ENCODE measurements at regions not wholly inside any gene's neighbourhood (a gene's known extent, or its start where the extent isn't known, plus 50 kb on each side); places are given as distances from the start of the nearest gene placed in this dataset.
A peak's percentile ranks its signal among the peaks of the same experiment; 100 is the strongest.
"Not testable (repeated sequence)": the region's sequence is repeated elsewhere in the genome, so short reads cannot be mapped to it uniquely, and the experiment has no call there.

DNA sequence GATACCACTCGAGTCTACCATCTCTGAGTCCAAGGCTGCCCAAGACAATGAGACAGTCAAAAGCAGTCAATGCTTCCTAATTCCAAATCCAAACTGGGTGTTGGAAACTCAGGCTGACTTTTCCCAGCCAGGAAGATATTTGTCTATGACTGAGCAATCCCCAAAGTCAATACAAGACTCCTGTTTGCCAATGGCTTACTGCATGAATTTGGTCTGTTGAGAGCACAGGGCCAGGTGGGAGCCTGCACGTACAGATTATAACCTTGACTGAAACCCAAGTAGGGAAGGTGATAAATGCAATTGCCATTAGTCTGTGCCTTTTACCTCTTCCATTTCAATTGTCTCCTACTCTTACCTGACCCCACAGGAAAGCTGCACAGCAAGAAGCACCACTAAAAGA lies 72.6 kb upstream of the PPARGC1A start:
- no peaks in the 10 kb centered on the region for H3K36me3 Mint-ChIP-seq
- no peaks in the 10 kb centered on the region for H3K4me1 Mint-ChIP-seq
- no peak overlapping the region for H3K4me3 Mint-ChIP-seq
- H3K27ac Mint-ChIP-seq, result no peak overlapping the region
- peaks cover 0 to 11% (median 0%) of the 10 kb centered on the region in 7 donors for H3K9me3 Mint-ChIP-seq
- DNase-seq (no peak), ATAC-seq (ENCODE audit: low read depth in 2 of 2) (no peak)
- no peaks in the 10 kb centered on the region for H3K27me3 Mint-ChIP-seq

DNA sequence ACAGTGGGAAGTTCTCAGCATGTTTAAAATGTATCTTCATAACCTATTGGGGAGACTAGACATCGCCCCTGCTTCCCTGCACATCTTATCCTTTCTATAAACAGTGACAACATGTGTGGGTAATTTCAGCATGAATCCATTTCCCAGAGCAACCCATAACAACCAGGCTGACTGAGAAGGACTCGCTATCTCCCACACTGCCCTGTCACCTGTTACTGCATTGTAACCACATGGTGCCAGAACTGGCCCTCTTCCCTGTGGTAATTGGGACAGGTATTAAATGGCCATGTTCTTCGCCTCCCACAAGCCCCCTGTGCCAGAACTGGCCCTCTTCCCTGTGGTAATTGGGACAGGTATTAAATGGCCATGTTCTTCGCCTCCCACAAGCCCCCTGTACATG lies 71.5 kb upstream of the PPARGC1A start:
- not testable (repeated sequence) for H3K27ac Mint-ChIP-seq, DNase-seq

DNA sequence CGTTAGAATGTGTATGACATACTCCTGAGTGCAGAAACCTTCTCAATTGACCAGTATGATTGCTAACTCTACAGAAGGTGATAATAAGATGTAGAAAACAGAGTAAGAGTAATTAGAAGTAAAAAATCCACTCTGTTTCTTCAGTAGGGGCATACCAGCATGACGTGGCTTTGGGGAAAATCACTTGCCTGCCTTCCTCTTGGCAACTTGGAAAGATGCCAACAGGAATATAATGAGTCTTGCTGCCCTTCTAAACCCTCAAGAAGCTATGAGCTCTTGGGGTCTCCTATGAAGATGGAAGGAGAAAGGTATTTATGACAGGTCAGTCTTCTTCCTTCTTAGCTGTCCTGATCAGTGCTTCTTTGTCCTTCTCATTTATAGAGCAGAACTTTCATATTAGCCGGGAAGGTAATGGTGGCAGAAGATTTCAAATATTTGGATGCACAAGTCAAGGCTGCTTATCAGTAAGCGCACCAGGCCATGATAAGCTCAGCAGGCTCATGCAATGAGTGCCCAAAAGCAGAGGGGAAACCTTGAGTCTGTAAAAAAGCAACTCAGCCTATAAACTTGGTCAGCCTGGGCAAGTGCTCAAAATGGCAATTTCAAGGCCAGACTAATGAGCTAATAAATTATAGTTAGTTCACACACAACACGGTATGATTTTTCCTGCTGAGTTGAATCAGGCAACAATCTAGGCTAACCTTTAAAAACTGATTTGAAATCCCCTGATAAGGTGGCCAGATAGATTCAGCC lies 69.7 kb upstream of the PPARGC1A start:
- Mint-ChIP-seq H3K4me1 (no peaks in the 10 kb centered on the region), H3K9me3 (peaks cover 0 to 11% (median 4%) of the 10 kb centered on the region in 7 donors), H3K4me3 (no peak overlapping the region), H3K27me3 (no peaks in the 10 kb centered on the region), H3K36me3 (no peaks in the 10 kb centered on the region), H3K27ac (no peak overlapping the region)
- no peak for DNase-seq
- no peak for ATAC-seq (ENCODE audit: low read depth in 2 of 2)

More for the DNA sequence above, 71.5 kb upstream of the PPARGC1A start:
- not testable (repeated sequence) for H3K27me3 Mint-ChIP-seq; H3K4me1 Mint-ChIP-seq; H3K4me3 Mint-ChIP-seq; ATAC-seq (ENCODE audit: low read depth in 2 of 2); H3K36me3 Mint-ChIP-seq
- peaks cover 0 to 11% (median 4%) of the 10 kb centered on the region in 7 donors for H3K9me3 Mint-ChIP-seq

DNA sequence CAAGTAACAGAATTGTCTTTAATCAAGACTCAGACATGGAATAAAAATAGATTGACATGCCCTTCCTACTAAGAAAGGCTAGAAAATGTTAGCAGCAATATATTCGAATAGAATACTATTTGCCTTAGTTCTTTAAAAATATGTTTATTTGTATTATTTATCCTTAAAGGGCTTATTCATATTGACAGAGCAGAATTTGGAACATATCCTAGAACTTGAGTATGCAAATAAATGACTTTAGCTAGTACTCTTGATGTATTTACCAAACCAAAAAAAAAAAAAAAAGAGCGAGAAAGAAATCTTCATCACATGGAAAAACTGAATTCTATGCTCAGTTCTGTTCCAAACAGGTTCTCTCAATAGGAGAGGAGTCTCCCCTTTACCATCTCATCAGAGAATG lies 68.9 kb upstream of the PPARGC1A start:
- H3K4me1 Mint-ChIP-seq, result no peaks in the 10 kb centered on the region
- DNase-seq, result no peak
- no peak overlapping the region for H3K4me3 Mint-ChIP-seq
- no peaks in the 10 kb centered on the region for H3K36me3 Mint-ChIP-seq
- peaks cover 0 to 10% (median 3%) of the 10 kb centered on the region in 7 donors for H3K9me3 Mint-ChIP-seq
- no peak overlapping the region for H3K27ac Mint-ChIP-seq
- ATAC-seq (ENCODE audit: low read depth in 2 of 2), result no peak
- H3K27me3 Mint-ChIP-seq, result no peaks in the 10 kb centered on the region

DNA sequence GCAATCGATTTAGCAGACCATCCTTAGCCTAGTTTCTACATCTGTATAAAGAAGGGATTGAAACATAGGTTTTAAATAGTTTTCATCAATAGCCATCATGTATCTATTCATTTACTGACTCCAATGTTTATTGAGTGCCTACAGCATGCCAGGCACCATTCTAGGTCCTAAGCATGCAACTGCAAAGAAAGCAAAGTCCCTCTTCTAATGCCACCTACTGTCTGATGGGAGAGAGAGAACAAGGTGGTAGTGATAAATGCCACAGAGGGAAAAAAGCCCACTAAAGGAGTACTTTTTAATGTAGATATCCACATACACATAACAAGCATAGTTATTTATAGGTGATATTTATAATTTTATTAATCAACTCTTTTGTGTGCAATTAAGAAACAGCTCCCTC lies 67.6 kb upstream of the PPARGC1A start:
- ATAC-seq (ENCODE audit: low read depth in 2 of 2) (no peak), DNase-seq (no peak)
- no peaks in the 10 kb centered on the region for H3K4me1 Mint-ChIP-seq
- no peak overlapping the region for H3K27ac Mint-ChIP-seq
- H3K36me3 Mint-ChIP-seq, result no peaks in the 10 kb centered on the region
- H3K9me3 Mint-ChIP-seq, result peaks cover 0 to 4% (median 3%) of the 10 kb centered on the region in 7 donors
- no peak overlapping the region for H3K4me3 Mint-ChIP-seq
- H3K27me3 Mint-ChIP-seq, result no peaks in the 10 kb centered on the region

DNA sequence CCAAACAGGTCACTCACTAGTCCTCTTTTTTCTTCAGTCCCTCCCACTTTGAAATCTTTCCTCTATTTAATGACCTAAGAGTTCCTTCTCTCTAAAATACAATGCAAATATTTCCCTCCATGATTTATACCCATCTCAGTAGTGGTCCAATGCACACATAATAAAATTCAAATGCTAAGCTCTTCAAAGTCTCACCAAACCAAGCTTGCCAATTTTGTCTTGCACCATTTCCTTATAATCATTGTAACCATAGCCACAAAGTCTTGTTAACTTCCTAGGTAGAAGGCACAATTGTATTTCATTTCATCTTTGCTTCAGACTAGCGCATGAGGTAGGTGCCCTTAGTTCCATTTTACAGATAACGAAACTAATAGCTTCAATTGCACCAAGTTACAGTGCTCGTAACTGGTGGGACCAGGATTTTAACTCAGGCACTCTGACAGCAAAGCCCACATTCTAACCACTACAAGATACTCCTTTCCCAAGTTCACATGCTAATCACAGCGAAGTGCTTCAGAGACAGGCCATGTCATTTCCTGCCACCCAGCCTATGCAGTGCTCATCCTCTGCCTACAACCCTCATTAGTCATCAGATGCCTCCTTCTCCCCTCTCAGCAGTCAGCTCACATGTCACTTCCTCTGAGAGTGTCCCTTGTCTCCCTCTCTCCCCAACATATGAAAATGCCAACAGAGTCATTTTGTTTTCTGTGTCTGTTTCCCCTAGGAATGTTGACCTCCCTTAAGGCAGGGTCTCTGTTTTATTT lies 66.9 kb upstream of the PPARGC1A start:
- no peak overlapping the region for H3K27ac Mint-ChIP-seq
- no peaks in the 10 kb centered on the region for H3K36me3 Mint-ChIP-seq
- H3K4me1 Mint-ChIP-seq, result no peaks in the 10 kb centered on the region
- H3K9me3 Mint-ChIP-seq, result peaks cover 0 to 10% (median 4%) of the 10 kb centered on the region in 7 donors
- ATAC-seq (ENCODE audit: low read depth in 2 of 2) (no peak), DNase-seq (no peak)
- no peaks in the 10 kb centered on the region for H3K27me3 Mint-ChIP-seq
- H3K4me3 Mint-ChIP-seq, result peak overlapping the region in 1 of 8 donors; percentile 24

DNA sequence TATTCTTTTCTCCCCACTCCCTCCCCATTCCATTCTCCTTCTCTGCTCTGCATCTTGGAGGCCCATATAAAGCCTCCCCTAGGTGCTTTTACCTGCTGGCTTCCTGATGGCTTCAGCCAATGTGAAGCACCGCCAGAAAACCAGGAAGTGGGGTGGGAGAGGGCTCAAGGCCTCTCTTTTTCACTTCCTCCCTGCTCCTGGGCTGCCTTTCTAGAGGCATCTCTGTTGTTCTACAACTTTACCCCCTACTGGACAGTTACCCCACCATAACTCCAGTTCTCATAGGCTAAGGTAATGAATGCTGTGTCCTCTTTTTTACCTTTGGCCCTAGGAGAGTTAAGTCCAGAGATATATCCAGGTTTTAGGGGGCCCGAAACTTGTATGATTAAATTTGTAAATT lies 62.4 kb upstream of the PPARGC1A start:
- no peaks in the 10 kb centered on the region for H3K4me1 Mint-ChIP-seq
- no peak overlapping the region for H3K27ac Mint-ChIP-seq
- H3K36me3 Mint-ChIP-seq, result no peaks in the 10 kb centered on the region
- peaks cover 0 to 13% (median 4%) of the 10 kb centered on the region in 7 donors for H3K9me3 Mint-ChIP-seq
- DNase-seq, result no peak
- H3K4me3 Mint-ChIP-seq, result no peak overlapping the region
- no peaks in the 10 kb centered on the region for H3K27me3 Mint-ChIP-seq
- no peak for ATAC-seq (ENCODE audit: low read depth in 2 of 2)

DNA sequence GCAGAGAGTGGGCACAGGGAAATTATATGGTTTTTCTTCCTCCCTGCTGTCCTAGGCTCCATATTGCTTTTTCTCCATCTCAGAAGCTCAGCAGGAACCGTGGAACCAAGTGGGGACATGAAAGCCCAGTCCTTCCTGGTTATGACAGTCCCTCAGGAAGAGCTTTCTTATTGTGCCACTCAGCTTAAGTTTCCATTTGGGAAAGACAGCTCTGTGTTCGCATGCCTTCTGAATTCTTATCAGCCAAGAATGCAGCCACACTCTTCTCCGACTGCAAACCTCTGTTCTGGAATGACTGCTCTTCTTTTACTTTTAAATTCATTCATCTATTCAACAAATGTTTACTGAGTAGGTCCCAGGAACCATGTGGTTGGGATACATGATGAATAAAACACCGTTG lies 58.0 kb upstream of the PPARGC1A start:
- H3K4me3 Mint-ChIP-seq, result no peak overlapping the region
- ATAC-seq (ENCODE audit: low read depth in 2 of 2) (no peak), DNase-seq (no peak)
- H3K4me1 Mint-ChIP-seq, result no peaks in the 10 kb centered on the region
- no peaks in the 10 kb centered on the region for H3K36me3 Mint-ChIP-seq
- no peak overlapping the region for H3K27ac Mint-ChIP-seq
- peaks cover 0 to 11% (median 3%) of the 10 kb centered on the region in 7 donors for H3K9me3 Mint-ChIP-seq
- H3K27me3 Mint-ChIP-seq, result no peaks in the 10 kb centered on the region

DNA sequence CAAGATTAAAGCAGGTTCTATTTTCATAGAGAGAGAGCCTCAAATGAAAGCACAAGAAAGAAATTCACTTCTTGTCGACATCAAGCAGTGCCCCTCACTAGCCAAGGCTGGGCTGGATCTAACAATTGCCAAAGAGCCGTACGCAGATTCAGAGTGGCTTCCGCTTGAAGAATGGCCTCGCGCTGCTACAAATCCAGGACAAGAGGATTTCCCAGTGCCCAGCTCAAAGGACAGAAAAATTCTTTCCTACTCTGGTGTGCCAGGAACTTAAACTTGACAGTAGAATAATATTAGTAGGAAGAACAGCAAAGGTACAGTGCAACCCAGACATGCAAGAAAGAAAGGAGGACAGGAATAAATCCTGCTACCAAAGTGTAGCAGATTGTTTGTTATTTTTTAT lies 56.5 kb upstream of the PPARGC1A start:
- Mint-ChIP-seq H3K4me1 (no peaks in the 10 kb centered on the region), H3K27me3 (no peaks in the 10 kb centered on the region), H3K4me3 (no peak overlapping the region), H3K27ac (no peak overlapping the region), H3K9me3 (peaks cover 0 to 6% (median 2%) of the 10 kb centered on the region in 7 donors), H3K36me3 (no peaks in the 10 kb centered on the region)
- DNase-seq, result no peak
- ATAC-seq (ENCODE audit: low read depth in 2 of 2), result no peak

DNA sequence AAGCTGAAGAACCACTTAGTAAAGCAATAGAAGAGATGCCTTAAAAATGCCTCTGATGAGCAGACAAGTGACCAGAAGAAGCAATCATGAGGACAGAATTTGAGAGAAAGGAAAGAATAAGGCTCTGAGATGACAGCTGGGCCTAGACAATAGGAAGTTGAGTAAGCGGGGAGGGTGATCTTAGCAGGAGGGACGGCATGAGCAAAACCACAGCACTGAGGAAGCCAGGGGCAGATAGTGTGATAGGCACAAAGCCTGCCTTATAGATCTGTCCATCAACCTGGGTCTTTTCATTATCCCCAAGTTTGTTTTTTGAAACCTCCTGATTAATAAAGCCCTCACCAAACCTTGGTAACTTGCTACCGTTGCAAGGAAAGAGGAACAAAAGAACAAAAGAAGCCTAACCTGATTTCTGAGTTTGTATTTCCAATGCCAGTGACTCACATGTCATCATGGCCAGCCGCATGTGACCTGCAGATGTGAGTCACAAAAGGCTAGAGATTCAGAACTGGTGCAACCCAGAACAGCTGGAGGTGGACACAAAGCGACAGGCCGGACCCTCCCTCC lies 55.7 kb upstream of the PPARGC1A start:
- Mint-ChIP-seq H3K36me3 (no peaks in the 10 kb centered on the region), H3K9me3 (peaks cover 0 to 5% (median 2%) of the 10 kb centered on the region in 7 donors), H3K4me1 (no peaks in the 10 kb centered on the region), H3K27ac (no peak overlapping the region), H3K27me3 (no peaks in the 10 kb centered on the region), H3K4me3 (no peak overlapping the region)
- DNase-seq, result no peak
- no peak for ATAC-seq (ENCODE audit: low read depth in 2 of 2)

DNA sequence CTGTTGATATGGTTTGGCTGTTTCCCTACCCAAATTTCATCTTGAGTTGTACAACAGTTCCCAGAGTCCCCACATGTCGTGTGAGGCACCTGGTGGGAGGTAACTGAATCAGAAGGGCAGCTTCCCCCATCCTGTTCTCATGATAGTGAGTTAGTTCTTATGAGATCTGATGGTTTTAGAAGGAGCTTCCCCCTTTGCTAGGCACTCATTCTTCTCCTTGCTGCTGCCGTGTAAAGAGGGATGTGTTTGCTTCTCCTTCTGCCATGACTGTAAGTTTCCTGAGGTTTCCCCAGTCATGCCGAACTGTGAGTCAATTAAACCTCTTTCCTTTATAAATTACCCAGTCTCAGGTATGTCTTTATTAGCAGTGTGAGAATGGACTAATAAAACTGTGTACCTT lies 54.7 kb upstream of the PPARGC1A start:
- not testable (repeated sequence) for DNase-seq; ATAC-seq (ENCODE audit: low read depth in 2 of 2); H3K27me3 Mint-ChIP-seq; H3K4me1 Mint-ChIP-seq; H3K9me3 Mint-ChIP-seq; H3K36me3 Mint-ChIP-seq; H3K4me3 Mint-ChIP-seq
- H3K27ac Mint-ChIP-seq, result peak overlapping the region in 1 of 6 donors; percentile 68

DNA sequence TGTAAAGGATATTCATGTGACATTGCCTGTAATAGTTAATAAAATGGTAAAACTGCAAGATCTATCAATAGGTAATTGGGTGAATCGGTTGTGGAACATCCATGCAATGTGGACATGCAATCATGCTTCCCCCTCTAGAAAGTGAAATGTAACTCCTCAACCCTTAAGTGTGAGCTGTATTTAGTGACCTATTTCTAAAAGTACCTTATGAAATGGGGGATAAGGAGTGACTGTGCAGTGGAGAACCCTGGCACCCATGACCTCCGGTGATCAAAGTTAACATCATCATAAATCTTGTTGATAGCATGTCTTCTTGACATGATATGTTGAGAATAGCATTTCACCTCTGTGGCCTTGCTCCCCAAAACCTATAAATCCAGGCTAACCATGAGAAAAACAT lies 53.6 kb upstream of the PPARGC1A start:
- H3K36me3 Mint-ChIP-seq, result peaks cover 0 to under 1% of the 10 kb centered on the region in 2 donors
- H3K4me3 Mint-ChIP-seq, result no peak overlapping the region
- DNase-seq, result no peak
- H3K9me3 Mint-ChIP-seq, result peaks cover 0 to 11% (median 2%) of the 10 kb centered on the region in 7 donors
- H3K27me3 Mint-ChIP-seq, result no peaks in the 10 kb centered on the region
- no peaks in the 10 kb centered on the region for H3K4me1 Mint-ChIP-seq
- no peak overlapping the region for H3K27ac Mint-ChIP-seq
- ATAC-seq (ENCODE audit: low read depth in 2 of 2), result no peak

DNA sequence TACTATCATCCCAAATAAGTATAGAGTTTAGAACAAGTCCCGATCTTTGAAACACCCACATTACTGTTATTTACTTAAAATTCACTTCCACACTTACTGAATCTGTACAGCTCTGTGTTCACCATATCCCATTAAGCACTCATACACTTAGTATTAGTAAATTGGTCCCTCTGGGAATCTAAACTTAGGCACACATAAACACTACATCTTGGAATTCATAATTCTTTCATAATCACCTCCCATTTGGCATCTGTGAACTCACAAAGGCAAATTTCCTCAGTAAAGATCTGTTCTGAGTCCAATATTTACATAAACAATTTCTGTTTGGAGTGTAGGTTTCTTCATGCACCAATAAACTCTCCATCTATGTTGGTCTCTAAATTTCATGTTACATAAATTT lies 52.6 kb upstream of the PPARGC1A start:
- no peak overlapping the region for H3K4me3 Mint-ChIP-seq

More for the DNA sequence above, 52.6 kb upstream of the PPARGC1A start:
- Mint-ChIP-seq H3K27me3 (no peaks in the 10 kb centered on the region), H3K4me1 (no peaks in the 10 kb centered on the region), H3K27ac (no peak overlapping the region), H3K9me3 (peaks cover 0 to 13% (median 2%) of the 10 kb centered on the region in 7 donors), H3K36me3 (peaks cover 0 to 3% of the 10 kb centered on the region in 2 donors)
- ATAC-seq (ENCODE audit: low read depth in 2 of 2) (no peak), DNase-seq (no peak)

Measured in naive B cell (primary cell).